NOMO-1 (cell line): ENCODE measurements at regions not wholly inside any gene's neighbourhood (a gene's known extent, or its start where the extent isn't known, plus 50 kb on each side); places are given as distances from the start of the nearest gene placed in this dataset.

Source experiments
- DNase-seq, 2 experiments: peaks; one replicate each; lab custom pipeline; 2025; ENCODE audit not compliant: unreplicated experiment in 2 of 2; lab: John Stamatoyannopoulos, UW

- DNase-seq: no peak
Observed at GRCh38 chr10:78950656-78951587, 117.8 kb upstream of the ZMIZ1 start.

DNA sequence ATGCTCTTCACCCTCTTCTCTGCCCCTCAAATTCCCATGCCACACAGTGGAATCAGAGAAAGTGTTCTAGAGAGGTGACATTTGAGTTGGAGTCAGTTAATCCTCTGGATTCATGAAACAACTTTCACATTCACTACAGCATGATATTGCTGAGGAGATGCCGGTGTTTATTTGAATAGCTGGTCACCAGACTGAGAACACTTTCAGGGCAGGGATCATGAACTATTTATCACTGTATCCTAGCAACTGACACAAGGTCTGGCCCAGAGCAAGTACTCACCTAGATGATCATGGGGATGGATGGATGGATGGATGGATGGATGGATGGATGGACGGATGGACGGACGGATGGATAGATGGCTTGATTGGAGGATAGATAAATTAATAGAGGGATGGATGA is 116.7 kb upstream of the ZMIZ1 start:
- DNase-seq: no peak

- no peak for DNase-seq
Observed at GRCh38 chr10:78952686-78953085, 116.1 kb upstream of the ZMIZ1 start.

GRCh38 chr10:78953113-78953798 is 115.5 kb upstream of the ZMIZ1 start:
- peak; percentile 35 to 36 for DNase-seq

DNA sequence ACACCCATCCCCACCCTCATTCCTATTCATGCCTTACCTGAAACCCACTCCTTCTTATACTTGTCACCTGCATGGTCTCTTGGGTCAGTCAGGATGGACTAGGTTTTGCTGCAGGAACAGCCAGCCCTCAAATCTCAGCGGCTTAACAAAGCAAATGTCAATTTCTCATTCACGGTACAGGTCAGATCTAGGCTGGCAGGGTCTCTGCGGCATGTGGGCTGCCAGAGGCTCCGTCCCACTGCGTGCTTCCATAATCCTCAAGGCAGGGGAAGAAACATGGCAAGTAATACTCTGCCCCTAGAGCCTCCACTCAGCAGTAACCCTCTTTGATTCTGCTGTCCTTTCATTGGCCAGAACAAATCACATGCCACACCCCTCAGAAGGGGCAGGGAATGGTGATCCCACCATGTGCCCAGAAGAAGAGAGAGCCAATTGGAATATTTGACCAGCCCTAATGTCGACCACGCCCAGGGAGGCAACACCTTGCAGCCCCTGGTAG is 114.9 kb upstream of the ZMIZ1 start:
- no peak for DNase-seq

GRCh38 chr10:78954689-78955088 is 114.1 kb upstream of the ZMIZ1 start:
- no peak for DNase-seq

- DNase-seq: no peak
Observed at GRCh38 chr10:78955206-78955605, 113.6 kb upstream of the ZMIZ1 start.

DNA sequence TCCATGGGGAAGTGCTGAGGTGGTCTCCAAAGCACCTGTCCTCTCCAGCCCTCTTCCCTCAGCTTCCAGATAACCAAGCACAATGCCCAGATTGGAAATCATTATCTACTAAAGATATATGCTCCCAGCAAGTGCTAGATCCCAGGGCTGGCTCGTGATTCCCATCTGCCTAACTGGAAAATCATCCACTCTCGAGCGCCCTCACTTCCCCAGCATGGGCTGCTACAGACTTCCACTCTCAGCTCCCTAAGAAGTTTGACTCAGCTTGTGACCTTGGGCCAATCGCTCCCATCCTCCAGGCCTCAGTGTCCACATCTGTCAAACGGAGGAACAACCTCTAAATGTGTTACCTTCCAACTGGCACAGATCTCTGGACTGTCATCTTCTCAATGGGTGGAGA is 112.4 kb upstream of the ZMIZ1 start:
- no peak for DNase-seq

- DNase-seq: no peak
Observed at GRCh38 chr10:78957471-78958039, 111.2 kb upstream of the ZMIZ1 start.

GRCh38 chr10:78959217-78959923 is 109.4 kb upstream of the ZMIZ1 start:
- no peak for DNase-seq

- DNase-seq: no peak
Observed at GRCh38 chr10:78959924-78960285, 108.9 kb upstream of the ZMIZ1 start.

- DNase-seq: peak in 1 of 2 experiments; percentile 49
Observed at GRCh38 chr10:78960316-78960800, 108.4 kb upstream of the ZMIZ1 start.

- no peak for DNase-seq
Observed at GRCh38 chr10:78961760-78962159, 107.0 kb upstream of the ZMIZ1 start.

DNA sequence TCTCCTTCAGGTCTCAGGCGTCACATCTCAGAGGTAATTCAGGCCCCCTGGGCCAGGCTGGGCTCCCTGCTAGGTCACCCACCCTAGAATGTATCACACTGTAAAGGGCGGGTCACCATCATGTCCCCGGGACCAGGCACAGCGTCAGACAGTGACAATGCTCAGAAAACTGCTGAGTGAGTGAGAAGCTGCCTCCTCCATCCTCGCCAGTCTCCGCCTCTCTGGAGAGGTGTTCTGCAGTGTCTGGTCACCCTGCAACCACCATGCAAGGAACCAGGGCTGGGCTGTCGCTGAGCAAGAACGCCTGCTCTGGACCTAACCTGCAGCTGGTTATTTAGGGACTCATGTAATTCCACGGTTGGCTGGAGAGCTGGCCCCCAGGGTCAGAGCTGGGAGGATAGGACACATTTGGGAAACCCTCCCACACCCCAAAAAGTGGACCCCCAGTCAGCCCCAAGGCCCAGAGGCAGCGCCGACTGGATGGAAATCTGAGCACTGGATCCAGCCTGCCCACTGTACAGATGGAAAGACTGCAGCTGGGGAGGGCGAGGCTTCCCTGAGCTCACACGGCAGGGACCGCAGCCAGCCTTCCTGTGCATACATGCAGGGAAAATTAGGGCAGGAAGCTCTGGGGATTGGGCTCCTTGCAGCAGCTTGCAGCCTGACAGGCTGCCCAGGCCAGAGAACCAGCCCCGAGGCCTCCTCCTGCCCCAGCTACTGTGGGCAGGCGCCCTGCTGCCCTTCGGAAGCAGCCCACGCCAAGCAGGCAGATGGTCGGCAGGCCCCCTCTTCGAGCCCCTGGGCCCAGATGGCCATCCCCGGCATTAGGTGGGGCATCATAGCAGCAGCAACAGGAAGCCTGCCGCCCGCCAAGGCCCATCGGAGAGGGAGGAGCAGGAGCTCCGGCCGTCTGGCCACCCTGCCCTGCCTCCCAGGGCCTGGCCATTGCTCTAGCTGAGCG is 105.4 kb upstream of the ZMIZ1 start:
- no peak for DNase-seq

DNA sequence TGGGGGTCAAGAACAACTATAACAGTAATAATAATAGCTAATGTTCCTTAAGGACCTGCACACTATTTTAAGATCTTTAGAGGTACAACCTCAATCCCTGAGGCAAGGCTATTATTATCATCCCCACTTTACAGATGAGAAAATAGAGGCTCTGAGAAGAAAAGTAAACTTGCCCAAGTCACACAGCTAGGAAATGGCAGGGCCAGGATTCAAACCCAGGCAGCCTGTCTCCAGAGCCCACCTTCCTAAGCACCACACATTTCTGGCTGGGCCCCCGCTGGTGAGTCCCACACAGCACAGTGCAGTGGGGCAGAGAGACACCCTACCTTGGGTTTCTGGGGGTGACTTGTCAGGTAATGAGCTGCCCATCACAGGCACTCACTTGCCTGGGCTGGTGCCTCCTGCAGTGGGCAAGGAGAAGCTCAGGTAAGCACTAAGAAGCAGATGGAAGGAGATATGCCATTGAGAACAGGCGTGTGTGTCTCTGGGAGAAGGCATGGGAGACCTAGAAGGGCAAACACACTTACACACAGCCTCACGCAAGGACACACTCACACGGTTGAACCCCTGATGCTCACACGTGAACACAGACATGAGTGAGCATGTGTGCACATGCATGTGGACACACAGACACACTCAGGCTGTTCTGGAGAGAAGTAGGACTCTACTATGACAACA is 104.4 kb upstream of the ZMIZ1 start:
- no peak for DNase-seq

DNA sequence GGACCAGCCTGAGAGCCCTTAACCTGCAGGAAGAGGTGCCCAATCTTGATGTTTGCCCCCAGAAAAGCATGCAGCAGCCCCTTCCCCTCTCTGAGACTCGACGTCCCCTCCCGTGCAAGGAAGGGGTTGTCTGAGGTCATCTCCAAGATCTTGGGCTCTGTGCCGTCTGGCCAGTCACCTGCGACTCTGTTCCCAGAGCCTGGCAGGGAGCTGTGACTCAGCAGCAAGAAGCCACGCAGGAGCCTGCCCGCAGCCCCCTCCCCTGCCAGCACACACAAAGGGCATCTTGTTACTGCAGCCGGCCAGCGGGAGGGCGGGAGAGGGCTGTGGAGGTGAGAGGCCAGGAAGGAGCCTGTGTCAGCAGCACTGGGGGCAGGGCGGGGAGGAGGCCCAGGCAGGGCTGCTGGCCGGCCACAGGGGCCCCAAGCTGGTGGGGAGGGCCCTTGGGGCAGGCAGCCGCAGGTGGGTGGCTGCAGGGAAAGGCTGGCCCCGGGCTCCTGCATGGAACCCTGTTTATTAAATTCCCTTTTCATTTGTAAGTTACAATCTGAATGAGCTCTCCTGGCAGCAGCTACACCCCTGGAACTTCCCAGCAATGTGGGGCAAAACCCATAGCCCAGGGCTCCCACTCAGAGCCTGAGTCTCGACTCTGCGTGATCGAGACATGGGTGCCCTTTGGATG is 103.7 kb upstream of the ZMIZ1 start:
- no peak for DNase-seq

DNA sequence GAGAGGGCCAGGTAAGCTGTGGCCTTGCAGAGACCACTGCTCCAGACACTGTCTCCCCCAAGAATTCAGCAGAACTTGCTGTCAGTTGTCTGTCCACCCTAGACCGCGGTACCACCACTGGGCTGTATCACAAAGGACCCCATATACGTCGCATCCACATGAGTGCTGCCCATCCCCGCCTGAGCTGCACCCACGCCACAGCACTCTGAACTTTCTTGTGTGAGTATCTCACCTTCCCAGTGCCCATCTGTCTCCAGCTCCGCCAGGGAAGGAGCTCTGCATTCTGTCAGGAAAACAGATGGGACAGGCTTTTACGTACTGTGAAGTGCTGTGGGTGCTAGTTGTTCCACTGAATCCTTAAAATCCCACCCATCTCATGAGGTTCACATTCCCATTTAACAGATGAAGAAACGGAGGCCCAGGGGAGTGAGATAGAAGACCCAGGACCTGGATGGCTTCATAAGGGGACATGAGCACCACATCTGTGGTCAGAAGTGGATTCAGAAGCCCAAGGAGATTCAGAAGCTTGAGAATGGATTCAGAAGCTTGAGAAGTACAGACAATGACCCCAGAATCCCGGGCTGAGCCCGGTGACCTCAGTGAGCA is 102.5 kb upstream of the ZMIZ1 start:
- no peak for DNase-seq

DNA sequence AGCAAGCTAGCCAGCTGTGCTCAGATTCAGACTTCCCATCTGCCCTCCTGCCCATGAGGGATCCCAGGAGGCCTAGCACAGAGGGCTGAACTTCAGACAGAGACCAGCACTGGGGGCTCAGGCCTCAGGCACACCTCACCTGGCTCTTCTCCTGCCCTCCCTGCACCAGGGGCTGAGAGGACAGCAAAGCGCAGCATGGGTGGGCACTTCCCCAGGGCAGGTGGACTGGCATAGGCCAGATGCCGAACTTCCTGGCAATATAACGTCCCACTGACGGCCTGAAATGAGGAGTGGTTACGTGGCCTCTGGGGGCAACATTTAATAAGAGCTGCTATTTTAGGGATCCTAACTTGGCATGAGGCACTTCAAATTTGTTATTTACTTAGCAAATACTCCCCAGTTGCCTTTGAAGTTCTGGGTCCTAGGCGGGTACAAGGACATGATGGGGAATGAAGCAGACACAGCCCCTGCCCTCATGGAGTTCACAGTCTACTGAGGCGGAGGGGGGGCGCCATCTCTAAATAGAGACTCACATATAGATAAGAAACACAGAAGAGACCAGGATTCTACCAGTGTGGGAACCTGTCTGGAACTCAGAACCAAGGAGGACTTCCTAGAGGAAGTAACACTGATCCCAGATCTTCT is 101.8 kb upstream of the ZMIZ1 start:
- no peak for DNase-seq
